ENCODE measurements at regions not wholly inside any gene's neighbourhood (a gene's known extent, or its start where the extent isn't known, plus 50 kb on each side); places are given as distances from the start of the nearest gene placed in this dataset.

DNA sequence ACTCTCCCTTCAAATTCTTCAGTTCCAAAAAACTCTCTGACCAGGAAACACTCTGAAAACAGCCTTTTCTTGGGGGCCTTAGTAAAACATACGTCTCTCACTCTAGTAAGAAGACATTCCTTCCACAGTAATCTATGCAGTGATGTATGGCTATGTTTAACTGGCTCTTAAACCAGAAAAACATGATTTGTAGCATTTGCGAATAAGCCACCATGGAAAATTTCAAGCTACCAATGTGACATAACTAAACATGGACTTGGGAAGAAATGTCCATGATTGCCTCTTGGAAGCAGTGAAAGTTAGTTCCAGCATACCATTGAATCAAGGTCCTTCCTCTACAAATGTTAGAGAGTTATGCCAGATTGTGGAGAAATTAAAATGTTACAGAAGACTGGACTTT, 121.5 kb upstream of the ATF7IP start:
- Mint-ChIP-seq H3K9me3 (peaks cover 2 to 5% (median 3%) of the 10 kb centered on the region in 3 donors), H3K27me3 (no peaks in the 10 kb centered on the region), H3K36me3 (no peaks in the 10 kb centered on the region), H3K4me1 (peaks cover 19 to 29% (median 24%) of the 10 kb centered on the region in 3 donors), H3K4me3 (peak overlapping the region in 1 of 4 donors; percentile 66), H3K27ac (peak overlapping the region in 1 of 3 donors; percentile 75)

DNA sequence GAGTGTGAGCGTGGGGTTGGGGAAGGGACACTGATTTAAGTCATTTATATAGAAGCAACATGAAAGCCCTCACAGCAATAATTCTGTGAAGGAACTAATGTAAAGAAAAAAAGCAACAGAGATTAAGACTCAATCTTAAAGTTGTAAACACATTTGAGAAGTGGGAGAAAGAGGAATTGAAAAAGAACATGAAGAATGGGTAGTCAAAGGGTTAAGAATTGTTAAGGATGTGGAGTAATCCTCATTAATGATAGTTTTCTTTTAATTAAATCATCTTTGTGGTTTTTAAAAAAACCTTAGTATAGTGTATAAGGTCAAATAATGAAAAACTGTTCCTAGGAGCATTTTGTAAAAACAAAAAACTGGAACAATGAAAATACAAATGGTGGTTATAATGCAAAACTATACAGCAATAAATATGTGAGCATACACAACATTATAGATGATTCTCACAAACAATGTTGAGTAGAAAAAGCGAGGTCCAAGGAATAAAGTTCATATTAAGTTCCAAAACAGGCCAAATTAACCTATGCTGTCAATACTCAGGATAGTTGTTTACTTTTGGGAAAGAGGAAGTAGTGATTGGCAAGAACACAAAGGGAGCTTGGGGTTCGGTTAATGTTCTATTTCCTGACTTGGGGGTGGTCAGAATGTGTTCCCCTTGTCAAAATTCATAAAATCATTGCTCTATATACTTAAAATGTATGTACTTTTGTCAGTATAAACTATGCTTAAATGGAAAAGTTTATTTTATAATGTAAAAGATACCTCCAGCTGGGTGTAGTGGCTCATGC, 120.4 kb upstream of the ATF7IP start:
- no peaks in the 10 kb centered on the region for H3K36me3 Mint-ChIP-seq
- peaks cover 2 to 5% (median 3%) of the 10 kb centered on the region in 3 donors for H3K9me3 Mint-ChIP-seq
- no peak overlapping the region for H3K4me3 Mint-ChIP-seq
- H3K27ac Mint-ChIP-seq = no peak overlapping the region
- H3K4me1 Mint-ChIP-seq = peaks cover 13 to 20% (median 14%) of the 10 kb centered on the region in 3 donors
- no peaks in the 10 kb centered on the region for H3K27me3 Mint-ChIP-seq

DNA sequence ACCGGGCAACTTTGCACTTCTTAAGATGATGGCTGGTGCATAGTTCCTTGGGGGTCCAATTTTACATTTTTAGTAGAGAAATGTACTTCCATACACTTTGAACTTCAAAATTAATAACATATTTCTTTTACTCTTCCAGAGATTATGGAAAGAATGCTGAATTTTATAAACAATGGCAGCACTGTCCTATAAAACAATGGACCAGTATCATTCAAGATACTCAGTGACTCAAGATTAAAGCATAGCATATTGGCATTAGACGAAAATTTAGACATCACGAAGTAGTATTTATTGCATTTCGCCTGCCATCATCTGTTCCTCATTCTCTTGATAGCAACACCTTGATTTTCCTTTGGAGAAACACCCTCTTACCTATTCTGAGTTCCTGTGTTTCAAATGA, 118.3 kb upstream of the ATF7IP start:
- H3K36me3 Mint-ChIP-seq = no peaks in the 10 kb centered on the region
- H3K4me1 Mint-ChIP-seq = peaks cover 10 to 14% (median 12%) of the 10 kb centered on the region in 3 donors
- no peak overlapping the region for H3K27ac Mint-ChIP-seq

DNA sequence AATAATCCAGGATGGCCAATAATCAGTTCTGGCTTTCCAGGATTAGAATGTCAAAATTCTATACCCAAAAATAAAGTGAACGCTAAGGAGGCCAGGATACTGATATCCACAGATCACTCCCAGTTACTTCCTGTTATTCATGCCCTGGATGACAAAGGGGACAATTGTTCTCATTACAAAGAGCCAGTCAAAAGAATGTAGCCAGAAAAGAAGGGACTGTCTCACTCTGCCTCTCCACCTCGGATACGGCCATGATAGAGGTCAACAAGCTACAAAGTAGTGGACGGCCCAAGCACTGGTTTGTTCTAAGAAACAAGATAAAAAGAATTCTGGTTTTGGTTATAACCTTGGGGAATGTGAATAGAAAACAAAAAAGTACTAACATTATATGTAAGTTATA, 116.1 kb upstream of the ATF7IP start:
- Mint-ChIP-seq H3K9me3 (peaks cover 0 to 2% (median 0%) of the 10 kb centered on the region in 3 donors), H3K4me1 (peaks cover 10 to 15% (median 14%) of the 10 kb centered on the region in 3 donors), H3K27me3 (no peaks in the 10 kb centered on the region), H3K27ac (no peak overlapping the region), H3K36me3 (no peaks in the 10 kb centered on the region), H3K4me3 (no peak overlapping the region)

More for the DNA sequence above, 118.3 kb upstream of the ATF7IP start:
- no peak overlapping the region for H3K4me3 Mint-ChIP-seq
- H3K27me3 Mint-ChIP-seq = no peaks in the 10 kb centered on the region
- H3K9me3 Mint-ChIP-seq = peaks cover 2 to 5% (median 3%) of the 10 kb centered on the region in 3 donors

DNA sequence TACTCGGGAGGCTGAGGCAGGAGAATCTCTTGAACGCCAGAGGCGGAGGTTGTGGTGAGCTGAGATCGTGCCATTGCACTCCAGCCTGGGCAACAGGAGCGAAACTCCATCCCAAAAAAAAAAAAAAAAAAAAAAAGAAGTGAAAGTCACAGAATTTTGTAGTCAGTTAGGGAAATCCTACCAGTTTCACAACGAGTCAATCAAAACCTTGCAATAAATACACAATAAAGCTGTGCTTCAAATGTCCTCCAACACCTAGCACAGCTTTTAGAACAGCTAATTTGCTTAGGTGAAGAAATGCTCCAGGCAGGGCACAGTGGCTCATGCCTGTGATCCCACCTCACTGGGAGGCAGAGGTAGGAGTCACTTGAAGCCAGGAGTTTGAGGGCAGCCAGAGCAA, 112.8 kb upstream of the ATF7IP start:
- Mint-ChIP-seq H3K27ac (peak overlapping the region in 1 of 3 donors; percentile 23), H3K36me3 (peaks cover 1% of the 10 kb centered on the region), H3K4me3 (peak overlapping the region in 2 of 4 donors; percentile 22 to 47)

DNA sequence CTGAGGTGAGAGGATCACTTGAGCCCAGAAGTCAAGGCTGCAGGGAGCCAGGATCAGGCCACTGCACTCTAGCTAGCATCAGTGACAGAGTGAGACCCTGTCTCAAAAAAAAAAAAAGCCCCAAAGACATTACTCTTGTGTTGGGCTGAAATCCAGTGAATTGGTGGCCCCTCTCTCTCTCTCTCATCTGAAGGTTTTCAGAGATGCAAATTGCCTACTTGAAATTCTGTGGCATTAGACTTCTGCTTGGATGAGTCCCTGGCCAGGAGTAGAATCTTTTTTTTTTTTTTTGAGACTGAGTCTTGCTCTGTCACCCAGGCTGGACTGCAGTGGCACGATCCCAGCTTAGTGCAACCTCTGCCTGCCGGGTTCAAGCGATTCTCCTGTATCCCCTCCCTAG, 112.0 kb upstream of the ATF7IP start:
- H3K27ac Mint-ChIP-seq = peak overlapping the region in 1 of 3 donors; percentile 50
- H3K4me3 Mint-ChIP-seq = no peak overlapping the region
- peaks cover 29 to 38% (median 30%) of the 10 kb centered on the region in 3 donors for H3K4me1 Mint-ChIP-seq
- H3K27me3 Mint-ChIP-seq = no peaks in the 10 kb centered on the region
- H3K9me3 Mint-ChIP-seq = no peaks in the 10 kb centered on the region
- H3K36me3 Mint-ChIP-seq = peaks cover 1% of the 10 kb centered on the region

More for the DNA sequence above, 112.8 kb upstream of the ATF7IP start:
- H3K27me3 Mint-ChIP-seq = no peaks in the 10 kb centered on the region
- peaks cover 22 to 30% (median 23%) of the 10 kb centered on the region in 3 donors for H3K4me1 Mint-ChIP-seq
- H3K9me3 Mint-ChIP-seq = no peaks in the 10 kb centered on the region

DNA sequence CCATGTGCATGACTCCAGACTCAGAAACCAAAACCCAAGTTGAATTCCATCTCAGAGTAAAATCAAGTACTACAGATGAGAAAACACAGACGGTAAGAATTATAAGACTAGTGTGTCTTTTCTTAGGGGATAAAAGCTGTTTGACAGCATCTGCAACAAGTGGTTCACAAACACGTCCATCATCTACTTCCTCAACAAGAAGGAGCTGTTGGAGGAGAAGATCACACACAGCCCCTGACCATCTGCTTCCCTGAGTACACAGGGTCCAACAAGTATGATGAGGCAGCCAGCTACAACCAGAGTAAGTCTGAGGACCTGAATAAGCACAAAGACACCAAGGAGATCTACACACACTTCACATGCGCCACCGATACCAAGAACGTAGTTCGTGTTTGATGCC, 110.7 kb upstream of the ATF7IP start:
- Mint-ChIP-seq H3K27me3 (no peaks in the 10 kb centered on the region), H3K36me3 (peaks cover 1% of the 10 kb centered on the region), H3K4me3 (no peak overlapping the region), H3K4me1 (peaks cover 30 to 45% (median 32%) of the 10 kb centered on the region in 3 donors), H3K27ac (peak overlapping the region in 2 of 3 donors; percentile 87 to 95), H3K9me3 (peaks cover 0 to 4% (median 0%) of the 10 kb centered on the region in 3 donors)

DNA sequence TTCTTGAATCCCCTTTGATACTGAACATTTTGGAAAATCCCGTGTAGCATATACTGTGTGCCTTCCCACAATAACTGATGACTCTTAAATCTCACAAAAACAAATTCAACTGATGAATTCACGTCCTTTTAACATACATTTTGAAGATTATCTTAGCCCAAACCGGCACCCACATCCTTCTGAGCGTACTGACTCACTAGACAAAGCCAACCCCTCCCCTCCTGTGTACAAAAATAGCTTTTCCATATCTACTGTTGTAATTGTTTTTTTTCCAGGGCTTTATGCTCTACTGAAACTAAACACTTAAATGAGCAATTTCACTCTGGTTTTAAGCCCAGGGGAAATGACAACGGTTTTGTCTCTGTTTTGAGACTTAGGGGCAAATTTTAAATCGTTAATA, 109.4 kb upstream of the ATF7IP start:
- peak overlapping the region in 2 of 4 donors; percentile 60 to 71 for H3K4me3 Mint-ChIP-seq
- peaks cover 0 to 4% (median 0%) of the 10 kb centered on the region in 3 donors for H3K9me3 Mint-ChIP-seq
- H3K36me3 Mint-ChIP-seq = peaks cover 1% of the 10 kb centered on the region
- peaks cover 32 to 45% (median 34%) of the 10 kb centered on the region in 3 donors for H3K4me1 Mint-ChIP-seq
- no peaks in the 10 kb centered on the region for H3K27me3 Mint-ChIP-seq
- H3K27ac Mint-ChIP-seq = peak overlapping the region; percentile 95 to 98 (median 96)

DNA sequence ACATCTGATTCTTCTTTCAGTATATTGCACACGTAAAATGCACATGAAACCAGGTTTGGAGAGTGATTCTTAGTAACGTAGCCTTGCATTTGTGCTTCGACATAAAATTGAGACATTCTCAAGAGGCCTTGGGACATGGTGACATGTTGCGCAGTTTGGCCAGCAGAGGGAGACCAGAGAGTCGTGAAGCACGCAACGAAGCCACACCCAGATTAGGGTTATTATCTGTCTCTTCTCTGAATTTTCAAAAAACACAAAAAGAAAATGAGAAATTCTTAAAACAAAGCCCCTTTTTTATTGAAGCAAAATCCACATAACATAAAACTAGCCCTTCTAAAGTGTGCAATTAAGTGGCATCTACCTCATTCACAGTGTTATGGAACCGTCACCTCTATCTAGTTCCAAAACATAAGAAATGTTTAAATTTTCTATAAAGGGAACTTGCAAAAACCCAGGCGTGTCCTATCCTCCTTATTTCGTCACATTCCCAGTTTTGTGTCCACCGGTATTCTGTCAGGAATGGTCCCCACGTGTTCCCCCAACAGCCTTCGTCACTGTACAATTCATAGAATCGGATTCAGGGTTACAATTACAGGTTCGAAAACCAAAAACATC, 108.8 kb upstream of the ATF7IP start:
- Mint-ChIP-seq H3K4me1 (peaks cover 30 to 45% (median 34%) of the 10 kb centered on the region in 3 donors), H3K27ac (peak overlapping the region; percentile 95 to 98 (median 96)), H3K4me3 (peak overlapping the region; percentile 60 to 92 (median 77)), H3K9me3 (peaks cover 0 to 4% (median 0%) of the 10 kb centered on the region in 3 donors), H3K36me3 (peaks cover 1% of the 10 kb centered on the region), H3K27me3 (no peaks in the 10 kb centered on the region)

DNA sequence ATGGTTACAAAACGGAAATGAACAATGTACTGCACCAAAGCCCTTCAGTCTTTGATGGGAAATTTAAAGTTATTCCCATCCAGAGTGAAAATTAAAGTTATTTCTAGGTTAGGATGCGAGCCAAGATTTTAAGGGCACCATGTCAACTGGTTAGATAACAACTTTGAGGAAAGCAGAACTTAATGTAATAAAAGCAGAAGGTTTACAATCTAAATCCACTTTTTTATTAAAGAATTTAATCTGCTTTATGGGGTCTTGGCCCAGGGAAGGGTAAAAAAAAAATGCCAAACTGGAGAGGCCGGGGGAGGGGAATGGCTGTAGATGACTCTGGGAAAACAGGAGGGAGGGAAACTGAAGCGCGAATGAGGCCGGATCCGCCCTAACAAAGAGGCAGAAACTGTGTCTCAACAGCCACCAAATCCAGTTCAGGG, 108.2 kb upstream of the ATF7IP start:
- H3K9me3 Mint-ChIP-seq = peaks cover 0 to 4% (median 0%) of the 10 kb centered on the region in 3 donors
- H3K4me3 Mint-ChIP-seq = peak overlapping the region; percentile 51 to 92 (median 85)
- peaks cover 30 to 45% (median 34%) of the 10 kb centered on the region in 3 donors for H3K4me1 Mint-ChIP-seq
- H3K36me3 Mint-ChIP-seq = peaks cover 1% of the 10 kb centered on the region
- H3K27ac Mint-ChIP-seq = peak overlapping the region; percentile 95 to 98 (median 96)
- no peaks in the 10 kb centered on the region for H3K27me3 Mint-ChIP-seq

DNA sequence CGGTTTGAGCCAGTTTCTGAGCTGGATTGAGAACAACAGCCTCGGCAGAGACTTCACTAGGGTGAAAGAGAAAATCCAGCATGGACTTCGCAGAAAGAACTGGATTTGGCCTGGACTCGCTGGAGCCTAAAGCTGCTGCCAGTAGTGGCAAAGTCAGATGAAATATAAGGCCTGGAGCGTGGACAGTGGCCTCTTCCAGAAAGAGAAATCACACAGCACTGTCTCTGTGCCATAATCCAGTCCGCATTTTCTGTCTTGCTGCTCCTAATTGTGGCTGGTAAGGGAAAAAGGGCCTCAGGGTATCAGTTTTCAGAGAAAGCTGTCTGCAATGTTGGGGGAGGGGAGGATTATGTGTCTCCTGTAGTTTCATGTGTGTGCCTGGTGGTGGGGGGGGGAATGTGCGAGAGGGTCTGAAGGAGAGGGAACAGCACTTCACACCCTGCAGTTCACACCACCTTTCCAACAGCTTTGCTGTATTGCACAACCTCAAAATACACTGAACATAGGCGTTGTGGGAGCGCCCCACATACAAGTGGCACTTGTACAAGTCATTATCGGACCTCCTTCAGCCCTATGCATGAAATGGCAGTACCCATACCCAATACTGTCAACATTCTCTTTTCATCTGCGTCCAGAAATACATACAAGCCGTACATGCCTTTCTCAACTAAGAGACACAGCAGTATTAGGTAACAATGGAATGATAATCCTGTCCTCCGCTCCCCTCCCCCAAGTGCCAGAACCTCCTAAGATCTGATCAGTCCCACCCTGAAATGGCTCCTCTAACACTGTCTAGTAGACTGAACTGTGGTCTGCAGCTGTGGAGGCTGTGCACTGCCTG, 107.5 kb upstream of the ATF7IP start:
- Mint-ChIP-seq H3K9me3 (peaks cover 0 to 4% (median 1%) of the 10 kb centered on the region in 3 donors), H3K27ac (peak overlapping the region; percentile 95 to 98 (median 96)), H3K4me1 (peaks cover 32 to 45% (median 32%) of the 10 kb centered on the region in 3 donors), H3K4me3 (peak overlapping the region; percentile 51 to 92 (median 85)), H3K27me3 (no peaks in the 10 kb centered on the region), H3K36me3 (peaks cover 1% of the 10 kb centered on the region)

DNA sequence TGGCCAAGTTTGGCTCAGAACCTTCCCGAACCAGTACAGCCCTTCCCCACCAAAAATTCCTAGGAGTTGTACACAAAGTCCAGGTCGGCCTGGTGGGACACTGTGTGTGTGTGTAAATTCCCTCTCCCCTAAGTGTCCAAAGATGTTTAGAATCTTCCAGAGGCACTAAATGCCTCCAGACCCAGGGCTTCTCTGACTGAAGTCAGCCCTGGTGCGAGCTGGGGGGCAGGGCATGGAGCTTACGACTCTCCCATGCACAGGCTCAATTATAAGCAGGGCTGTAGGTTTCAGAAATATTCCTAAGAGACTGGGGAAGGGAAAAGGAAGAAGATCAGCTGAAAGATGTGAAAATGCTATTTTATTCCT, 106.9 kb upstream of the ATF7IP start:
- peaks cover 0 to 4% (median 1%) of the 10 kb centered on the region in 3 donors for H3K9me3 Mint-ChIP-seq
- peak overlapping the region in 2 of 4 donors; percentile 43 to 89 for H3K4me3 Mint-ChIP-seq
- peaks cover 31 to 45% (median 32%) of the 10 kb centered on the region in 3 donors for H3K4me1 Mint-ChIP-seq
- no peaks in the 10 kb centered on the region for H3K27me3 Mint-ChIP-seq
- peaks cover 1% of the 10 kb centered on the region for H3K36me3 Mint-ChIP-seq
- peak overlapping the region in 2 of 3 donors; percentile 95 to 98 for H3K27ac Mint-ChIP-seq

DNA sequence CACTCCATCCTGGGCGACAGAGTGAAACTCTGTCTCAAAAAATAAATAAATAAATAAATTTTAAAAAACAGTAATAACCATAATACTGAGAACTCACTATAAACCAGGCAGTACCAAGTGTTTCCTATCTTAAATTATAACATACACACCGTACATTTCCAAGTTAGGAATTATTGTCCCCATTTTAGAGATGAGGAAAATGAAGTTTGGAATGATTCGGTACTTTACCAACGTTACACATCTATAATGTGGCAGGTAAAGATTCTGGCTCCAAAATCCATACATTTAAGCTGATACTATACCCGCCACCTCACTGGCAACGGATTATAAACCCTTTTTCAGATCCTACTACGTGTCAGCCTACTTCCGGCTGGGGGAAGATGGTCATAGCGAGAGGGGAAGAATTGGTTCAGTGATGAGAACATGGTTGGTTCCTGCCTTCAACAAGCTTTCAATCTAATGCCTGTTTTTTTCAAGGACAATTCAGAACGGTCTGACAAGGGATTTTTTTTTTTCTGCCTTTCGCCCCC, 105.9 kb upstream of the ATF7IP start:
- peak overlapping the region in 1 of 4 donors; percentile 55 for H3K4me3 Mint-ChIP-seq
- H3K27me3 Mint-ChIP-seq = no peaks in the 10 kb centered on the region
- peak overlapping the region in 2 of 3 donors; percentile 61 to 78 for H3K27ac Mint-ChIP-seq
- peaks cover 1 to 7% (median 3%) of the 10 kb centered on the region in 3 donors for H3K9me3 Mint-ChIP-seq
- H3K36me3 Mint-ChIP-seq = peaks cover 1% of the 10 kb centered on the region
- peaks cover 31 to 45% (median 33%) of the 10 kb centered on the region in 3 donors for H3K4me1 Mint-ChIP-seq

Measured in IgD-negative memory B cell (primary cell).